Neutrophil (primary cell): ENCODE measurements at regions not wholly inside any gene's neighbourhood (a gene's known extent, or its start where the extent isn't known, plus 50 kb on each side); places are given as distances from the start of the nearest gene placed in this dataset.

ENCODE experiments used
- H3K27ac ChIP-seq: fragments of 200-600 bp; sonication (generic); 2 replicates; pipeline ENCODE4 v1.5.1; 2016; ENCODE audit warnings: mild to moderate bottlenecking, moderate library complexity
- H3K27me3 ChIP-seq: fragments of 200-600 bp; sonication (generic); 2 replicates; pipeline ENCODE4 v1.6.0; 2016; ENCODE audit warnings: mild to moderate bottlenecking
- H3K36me3 ChIP-seq: fragments of 200-600 bp; sonication (generic); 2 replicates; pipeline ENCODE4 v1.5.1; 2017
- H3K4me1 ChIP-seq, 2 experiments: fragments of 200-600 bp in 1 of 2; sonication (generic) in 1 of 2; 1 replicate in 1 of 2; 2 replicates in 1 of 2; pipeline versions ENCODE4 v1.5.1 to v1.6.1; 2013 to 2016; ENCODE audit warnings: low read depth in 1 of 2, low read length in 1 of 2, mild to moderate bottlenecking in 1 of 2, moderate library complexity in 1 of 2; ENCODE audit not compliant: control insufficient read depth in 1 of 2, insufficient read depth in 1 of 2
- H3K4me3 ChIP-seq, 2 experiments: fragments of 200-600 bp in 1 of 2; sonication (generic) in 1 of 2; 1 replicate in 1 of 2; 2 replicates in 1 of 2; pipeline ENCODE4 v1.5.1; 2013 to 2016; ENCODE audit warnings: low read depth in 1 of 2, low read length in 1 of 2, mild to moderate bottlenecking in 1 of 2, moderate library complexity in 1 of 2
- H3K9me3 ChIP-seq: fragments of 200-600 bp; sonication (generic); 2 replicates; pipeline ENCODE4 v1.5.1; 2016
- CTCF ChIP-seq: fragments of 200-600 bp; sonication (generic); IDR thresholded peaks from 2 replicates; pipeline ENCODE4 v1.5.1; 2016; ENCODE audit warnings: antibody characterized with exemption

GRCh38 chr6:63448229-63448628 lies 124.1 kb upstream of the LOC128125822 start:
- no peak overlapping the region for H3K4me3 ChIP-seq
- H3K9me3 ChIP-seq, result no peaks in the 10 kb centered on the region
- no peak for TF ChIP-seq CTCF
- no peaks in the 10 kb centered on the region for H3K27me3 ChIP-seq
- H3K27ac ChIP-seq, result no peak overlapping the region
- H3K36me3 ChIP-seq, result no peaks in the 10 kb centered on the region
- H3K4me1 ChIP-seq, result no peaks in the 10 kb centered on the region

GRCh38 chr6:63449714-63450113 lies 122.6 kb upstream of the LOC128125822 start:
- no peak for TF ChIP-seq CTCF
- H3K27ac ChIP-seq, result no peak overlapping the region
- H3K9me3 ChIP-seq, result no peaks in the 10 kb centered on the region
- no peaks in the 10 kb centered on the region for H3K27me3 ChIP-seq
- no peak overlapping the region for H3K4me3 ChIP-seq
- no peaks in the 10 kb centered on the region for H3K4me1 ChIP-seq
- H3K36me3 ChIP-seq, result no peaks in the 10 kb centered on the region

- Histone ChIP-seq H3K4me3 (no peak overlapping the region), H3K27me3 (no peaks in the 10 kb centered on the region), H3K4me1 (no peaks in the 10 kb centered on the region), H3K27ac (no peak overlapping the region), H3K9me3 (no peaks in the 10 kb centered on the region), H3K36me3 (no peaks in the 10 kb centered on the region)
- TF ChIP-seq CTCF, result no peak
Measured at GRCh38 chr6:63451238-63451637, 121.0 kb upstream of the LOC128125822 start.

GRCh38 chr6:63452125-63452524 lies 120.2 kb upstream of the LOC128125822 start:
- Histone ChIP-seq H3K9me3 (no peaks in the 10 kb centered on the region), H3K4me1 (no peaks in the 10 kb centered on the region), H3K36me3 (no peaks in the 10 kb centered on the region), H3K27me3 (no peaks in the 10 kb centered on the region), H3K27ac (no peak overlapping the region), H3K4me3 (no peak overlapping the region)
- no peak for TF ChIP-seq CTCF

GRCh38 chr6:63456734-63457133 lies 115.5 kb upstream of the LOC128125822 start:
- Histone ChIP-seq H3K4me3 (no peak overlapping the region), H3K27ac (no peak overlapping the region), H3K9me3 (no peaks in the 10 kb centered on the region), H3K27me3 (no peaks in the 10 kb centered on the region), H3K4me1 (no peaks in the 10 kb centered on the region), H3K36me3 (no peaks in the 10 kb centered on the region)
- no peak for TF ChIP-seq CTCF
